Activated naive CD8-positive, alpha-beta T cell treated with anti-CD3 and anti-CD28 coated beads, Interleukin-2, amount 50 U/mL, for 24 hours (primary cell): ENCODE measurements at regions not wholly inside any gene's neighbourhood (a gene's known extent, or its start where the extent isn't known, plus 50 kb on each side); places are given as distances from the start of the nearest gene placed in this dataset.

Experiments
- ATAC-seq: fragments of 150-1000 bp; cut with Tn5 transposase; one replicate; pipeline ENCODE4 v1.10.0; 2021
- DNase-seq: peaks from one replicate; pipeline ENCODE4 v3.0.0; 2021
- H3K27ac Mint-ChIP-seq: one replicate; pipeline ENCODE4 v1.8.0; 2021; ENCODE audit warnings: mild to moderate bottlenecking, mixed read lengths
- H3K27me3 Mint-ChIP-seq: one replicate; pipeline ENCODE4 v1.8.0; 2021; ENCODE audit warnings: mixed read lengths
- H3K36me3 Mint-ChIP-seq: one replicate; pipeline ENCODE4 v1.8.0; 2021; ENCODE audit warnings: low read depth, mixed read lengths
- H3K4me1 Mint-ChIP-seq: one replicate; pipeline ENCODE4 v1.8.0; 2021; ENCODE audit warnings: mixed read lengths
- H3K4me3 Mint-ChIP-seq: one replicate; pipeline ENCODE4 v1.8.0; 2021; ENCODE audit warnings: mild to moderate bottlenecking, moderate library complexity, mixed read lengths
- H3K9me3 Mint-ChIP-seq: one replicate; pipeline ENCODE4 v1.8.0; 2021; ENCODE audit warnings: mixed read lengths

GRCh38 chr5:165127941-165128340, 1622.5 kb downstream of the MAT2B start:
- Mint-ChIP-seq H3K4me3 (no peak overlapping the region), H3K4me1 (no peaks in the 10 kb centered on the region), H3K27me3 (no peaks in the 10 kb centered on the region), H3K36me3 (no peaks in the 10 kb centered on the region), H3K9me3 (peaks cover 5% of the 10 kb centered on the region), H3K27ac (no peak overlapping the region)
- ATAC-seq (no peak), DNase-seq (no peak)

DNA sequence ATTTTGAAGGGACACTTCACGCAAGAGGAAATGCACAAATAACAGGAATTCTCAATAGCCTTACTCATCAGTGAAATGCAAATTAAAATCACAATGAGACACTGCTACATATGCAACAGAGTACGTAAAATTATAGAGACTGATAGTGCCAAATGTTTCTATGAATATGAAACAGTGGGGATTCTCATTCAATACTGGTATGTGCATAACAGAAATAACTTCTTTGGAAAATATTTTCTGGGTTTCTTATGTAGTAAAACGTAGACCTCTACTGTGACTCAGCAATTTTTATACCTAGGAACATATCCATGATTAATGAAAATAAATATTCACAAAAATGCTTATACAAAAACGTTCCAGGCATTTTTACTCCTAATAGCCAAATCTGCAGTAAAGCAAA, 1625.2 kb downstream of the MAT2B start:
- ATAC-seq (no peak), DNase-seq (no peak)
- no peaks in the 10 kb centered on the region for H3K4me1 Mint-ChIP-seq
- H3K27ac Mint-ChIP-seq, result no peak overlapping the region
- peaks cover 5% of the 10 kb centered on the region for H3K9me3 Mint-ChIP-seq
- H3K27me3 Mint-ChIP-seq, result no peaks in the 10 kb centered on the region
- no peaks in the 10 kb centered on the region for H3K36me3 Mint-ChIP-seq
- H3K4me3 Mint-ChIP-seq, result no peak overlapping the region

GRCh38 chr5:165134155-165134554, 1628.7 kb downstream of the MAT2B start:
- no peak overlapping the region for H3K4me3 Mint-ChIP-seq

DNA sequence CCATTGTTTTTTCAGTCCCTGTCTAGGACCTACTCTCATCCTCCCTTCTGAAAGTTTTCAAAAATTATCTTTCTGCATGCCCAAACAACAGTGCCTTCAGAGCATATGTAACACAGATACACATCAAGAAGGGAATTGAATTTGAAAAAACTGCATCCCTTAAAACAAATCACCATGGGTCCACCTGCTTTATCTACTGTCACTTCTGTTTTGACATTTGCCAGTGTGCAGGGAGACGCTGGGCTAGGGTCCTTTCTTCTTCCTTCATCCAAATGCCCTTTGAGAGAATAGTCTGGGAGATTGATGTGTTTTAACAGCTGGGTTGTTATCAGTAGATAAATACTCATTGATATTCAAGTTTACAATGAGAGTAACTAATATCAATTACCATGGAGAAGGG, 1630.1 kb downstream of the MAT2B start:
- ATAC-seq (no peak), DNase-seq (no peak)
- Mint-ChIP-seq H3K27ac (no peak overlapping the region), H3K36me3 (no peaks in the 10 kb centered on the region), H3K4me1 (no peaks in the 10 kb centered on the region), H3K27me3 (no peaks in the 10 kb centered on the region), H3K4me3 (no peak overlapping the region), H3K9me3 (no peaks in the 10 kb centered on the region)

More at GRCh38 chr5:165134155-165134554, 1628.7 kb downstream of the MAT2B start:
- H3K27ac Mint-ChIP-seq, result no peak overlapping the region
- H3K36me3 Mint-ChIP-seq, result no peaks in the 10 kb centered on the region
- H3K9me3 Mint-ChIP-seq, result peaks cover 5% of the 10 kb centered on the region
- H3K27me3 Mint-ChIP-seq, result no peaks in the 10 kb centered on the region
- H3K4me1 Mint-ChIP-seq, result no peaks in the 10 kb centered on the region
- DNase-seq (no peak), ATAC-seq (no peak)

DNA sequence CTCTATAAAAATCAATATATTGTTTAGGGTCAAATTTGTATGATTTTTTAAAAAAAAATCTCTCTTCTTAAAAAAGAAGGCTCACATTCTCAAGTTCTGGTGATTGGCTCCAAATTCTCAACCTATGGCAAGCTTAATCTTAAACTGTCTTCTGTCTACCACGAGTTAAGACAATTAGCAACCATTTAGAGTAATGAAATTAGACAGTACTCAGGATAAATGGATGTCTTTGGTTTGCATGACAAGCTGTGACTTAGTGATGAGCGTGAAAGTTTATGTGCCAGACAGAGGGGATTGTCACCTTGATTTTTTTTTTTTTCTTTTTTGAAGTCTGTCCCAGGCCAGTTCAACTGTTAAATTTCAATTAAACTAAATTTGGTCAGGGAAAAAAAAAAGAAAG, 1632.3 kb downstream of the MAT2B start:
- Mint-ChIP-seq H3K27ac (no peak overlapping the region), H3K9me3 (no peaks in the 10 kb centered on the region), H3K4me3 (no peak overlapping the region), H3K36me3 (no peaks in the 10 kb centered on the region), H3K27me3 (no peaks in the 10 kb centered on the region), H3K4me1 (no peaks in the 10 kb centered on the region)
- DNase-seq, result no peak
- ATAC-seq, result no peak

DNA sequence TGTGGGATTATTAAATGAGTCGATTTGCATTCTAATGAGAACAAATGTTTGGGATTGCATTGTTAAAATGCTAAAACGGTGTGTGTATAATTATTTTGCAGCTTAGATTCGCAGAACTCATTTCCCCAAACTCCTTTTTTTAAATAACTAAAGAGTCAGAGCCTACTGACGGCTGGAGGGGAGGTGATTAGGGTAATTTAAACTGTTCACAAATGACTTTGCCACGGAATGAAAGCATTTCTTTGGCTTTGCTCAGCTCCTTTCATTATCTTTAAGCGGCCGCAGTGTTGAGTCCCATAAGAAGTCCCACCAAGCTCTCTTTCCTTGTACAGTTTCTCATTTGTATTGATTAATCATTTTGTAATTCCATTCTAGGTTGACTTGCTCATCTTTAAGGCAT, 1632.8 kb downstream of the MAT2B start:
- Mint-ChIP-seq H3K27me3 (no peaks in the 10 kb centered on the region), H3K27ac (no peak overlapping the region), H3K9me3 (no peaks in the 10 kb centered on the region), H3K36me3 (no peaks in the 10 kb centered on the region), H3K4me1 (no peaks in the 10 kb centered on the region), H3K4me3 (no peak overlapping the region)
- ATAC-seq, result no peak
- DNase-seq, result no peak

DNA sequence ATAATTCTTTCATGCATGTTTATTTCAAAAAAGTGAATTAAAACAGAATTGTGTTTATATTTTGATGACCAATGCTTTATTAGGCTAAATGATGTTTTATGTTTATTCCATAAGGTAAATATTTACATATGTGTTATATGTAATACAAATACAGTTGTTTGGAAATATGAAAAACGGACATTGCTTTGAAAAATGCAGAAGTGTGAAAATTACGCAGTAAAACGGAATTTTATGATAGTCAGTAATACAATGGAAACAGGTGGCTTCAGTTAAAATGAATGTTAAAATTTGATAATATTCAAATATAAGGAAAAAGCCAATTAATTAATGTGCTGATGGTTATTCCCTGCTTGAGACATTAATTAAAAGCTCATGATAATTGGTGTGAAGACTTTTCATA, 1633.8 kb downstream of the MAT2B start:
- no peak for DNase-seq
- ATAC-seq, result no peak
- H3K9me3 Mint-ChIP-seq, result no peaks in the 10 kb centered on the region

GRCh38 chr5:165139721-165140120, 1634.3 kb downstream of the MAT2B start:
- Mint-ChIP-seq H3K27ac (no peak overlapping the region), H3K27me3 (no peaks in the 10 kb centered on the region), H3K9me3 (no peaks in the 10 kb centered on the region), H3K36me3 (no peaks in the 10 kb centered on the region), H3K4me3 (no peak overlapping the region), H3K4me1 (no peaks in the 10 kb centered on the region)
- no peak for ATAC-seq
- DNase-seq, result no peak

More for the DNA sequence above, 1633.8 kb downstream of the MAT2B start:
- no peak overlapping the region for H3K4me3 Mint-ChIP-seq
- no peaks in the 10 kb centered on the region for H3K27me3 Mint-ChIP-seq
- no peaks in the 10 kb centered on the region for H3K36me3 Mint-ChIP-seq
- H3K4me1 Mint-ChIP-seq, result no peaks in the 10 kb centered on the region
- H3K27ac Mint-ChIP-seq, result no peak overlapping the region

- H3K36me3 Mint-ChIP-seq, result no peaks in the 10 kb centered on the region
- H3K27ac Mint-ChIP-seq, result no peak overlapping the region
- H3K4me3 Mint-ChIP-seq, result no peak overlapping the region
- H3K4me1 Mint-ChIP-seq, result no peaks in the 10 kb centered on the region
- no peaks in the 10 kb centered on the region for H3K9me3 Mint-ChIP-seq
- H3K27me3 Mint-ChIP-seq, result no peaks in the 10 kb centered on the region
- ATAC-seq, result no peak
- no peak for DNase-seq
These were observed 1638.3 kb downstream of the MAT2B start for GRCh38 chr5:165143741-165144140.

DNA sequence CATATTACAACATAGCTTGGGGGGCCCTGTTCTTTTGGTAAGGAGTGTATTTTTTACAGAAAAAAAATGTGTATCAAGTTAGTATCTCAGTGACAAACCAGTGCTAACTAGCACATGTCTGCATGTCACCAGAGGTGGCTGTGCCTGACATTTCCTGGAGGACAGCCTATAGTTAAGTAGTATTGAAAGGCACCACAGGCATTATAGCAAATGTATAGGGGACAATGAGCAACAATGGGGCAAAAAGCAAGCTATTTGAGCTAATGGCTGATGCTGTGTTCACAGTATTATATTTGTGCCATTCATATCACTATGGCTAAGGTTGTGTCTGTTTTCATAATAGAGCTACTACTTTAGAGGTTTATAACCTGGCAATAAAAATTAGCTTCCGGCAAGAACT, 1644.0 kb downstream of the MAT2B start:
- Mint-ChIP-seq H3K36me3 (no peaks in the 10 kb centered on the region), H3K27me3 (no peaks in the 10 kb centered on the region), H3K4me1 (no peaks in the 10 kb centered on the region), H3K9me3 (no peaks in the 10 kb centered on the region), H3K4me3 (no peak overlapping the region), H3K27ac (no peak overlapping the region)
- DNase-seq (no peak), ATAC-seq (no peak)

DNA sequence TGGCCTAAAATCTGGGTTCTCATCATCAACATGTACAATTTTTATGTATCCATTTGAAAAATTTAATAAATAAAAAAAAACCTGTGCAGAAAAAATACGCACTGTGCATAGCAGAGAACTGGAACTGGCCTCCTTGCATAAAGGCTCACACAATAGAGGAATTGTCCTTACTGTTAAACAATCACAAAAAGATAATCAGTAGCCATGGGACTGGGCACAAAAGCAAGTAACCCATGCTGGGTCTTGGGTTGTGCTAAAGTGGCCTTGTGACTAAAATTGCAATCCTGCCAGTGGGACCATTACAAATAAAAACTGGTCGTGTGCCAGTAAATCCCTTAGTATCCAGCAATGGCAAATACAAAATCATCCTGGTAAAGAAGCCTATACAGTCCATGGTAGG, 1646.6 kb downstream of the MAT2B start:
- H3K4me3 Mint-ChIP-seq, result no peak overlapping the region
- no peaks in the 10 kb centered on the region for H3K4me1 Mint-ChIP-seq
- ATAC-seq, result no peak
- no peaks in the 10 kb centered on the region for H3K27me3 Mint-ChIP-seq
- H3K27ac Mint-ChIP-seq, result no peak overlapping the region
- H3K36me3 Mint-ChIP-seq, result no peaks in the 10 kb centered on the region
- DNase-seq, result no peak
- H3K9me3 Mint-ChIP-seq, result no peaks in the 10 kb centered on the region

- Mint-ChIP-seq H3K4me1 (no peaks in the 10 kb centered on the region), H3K27me3 (no peaks in the 10 kb centered on the region), H3K4me3 (no peak overlapping the region), H3K36me3 (no peaks in the 10 kb centered on the region), H3K27ac (no peak overlapping the region), H3K9me3 (peaks cover 5% of the 10 kb centered on the region)
- ATAC-seq (no peak), DNase-seq (no peak)
These were observed 1651.8 kb downstream of the MAT2B start for GRCh38 chr5:165157219-165157618.

GRCh38 chr5:165161204-165161603, 1655.8 kb downstream of the MAT2B start:
- H3K4me3 Mint-ChIP-seq, result no peak overlapping the region
- H3K27ac Mint-ChIP-seq, result no peak overlapping the region

DNA sequence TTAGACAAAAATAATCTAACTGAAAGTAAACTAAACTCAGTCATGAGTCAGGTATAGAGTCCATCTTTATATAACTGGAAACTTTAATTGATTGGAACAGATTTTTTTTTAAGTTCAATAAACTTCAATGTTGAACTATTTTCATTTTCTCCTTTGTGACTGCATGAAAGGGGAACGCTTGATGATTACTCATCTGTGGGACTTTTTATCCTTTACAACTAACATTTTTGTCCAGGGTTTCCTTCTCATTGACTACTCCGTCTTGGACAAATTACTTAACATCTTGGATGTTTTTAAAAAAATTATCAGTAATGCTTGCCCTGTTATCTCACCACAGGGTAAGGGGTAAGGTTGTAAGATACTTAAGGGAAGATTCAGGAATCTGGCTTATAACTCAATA, 1658.4 kb downstream of the MAT2B start:
- ATAC-seq, result no peak
- Mint-ChIP-seq H3K4me3 (no peak overlapping the region), H3K36me3 (no peaks in the 10 kb centered on the region), H3K27ac (no peak overlapping the region), H3K4me1 (no peaks in the 10 kb centered on the region), H3K27me3 (no peaks in the 10 kb centered on the region), H3K9me3 (peaks cover 9% of the 10 kb centered on the region)
- DNase-seq, result no peak

More at GRCh38 chr5:165161204-165161603, 1655.8 kb downstream of the MAT2B start:
- Mint-ChIP-seq H3K4me1 (no peaks in the 10 kb centered on the region), H3K9me3 (peaks cover 9% of the 10 kb centered on the region), H3K27me3 (no peaks in the 10 kb centered on the region), H3K36me3 (no peaks in the 10 kb centered on the region)
- no peak for ATAC-seq
- no peak for DNase-seq

- ATAC-seq (no peak), DNase-seq (no peak)
These were observed 1668.2 kb downstream of the MAT2B start for GRCh38 chr5:165173651-165174050.

DNA sequence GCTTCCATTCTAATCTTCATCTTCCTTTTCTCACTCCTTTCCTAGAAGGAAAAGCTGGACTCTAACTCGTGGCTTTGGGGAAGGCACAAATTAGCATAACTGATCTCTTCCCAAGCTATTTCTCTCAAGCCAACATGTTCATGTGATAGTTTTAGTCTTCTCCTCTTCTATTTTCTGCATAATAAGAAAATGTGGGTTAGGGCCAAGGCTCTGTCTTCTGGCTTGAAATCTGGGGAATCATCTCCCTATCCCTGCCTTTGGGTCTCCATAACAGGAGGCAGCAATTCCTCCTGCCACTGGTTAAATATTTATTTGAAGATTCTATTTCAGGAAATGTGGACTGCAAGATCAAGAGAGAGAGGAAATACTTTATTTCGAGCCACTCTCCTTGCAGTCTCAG, 1669.6 kb downstream of the MAT2B start:
- ATAC-seq, result no peak
- Mint-ChIP-seq H3K36me3 (no peaks in the 10 kb centered on the region), H3K27ac (no peak overlapping the region), H3K27me3 (no peaks in the 10 kb centered on the region), H3K4me3 (no peak overlapping the region), H3K9me3 (peaks cover 4% of the 10 kb centered on the region), H3K4me1 (no peaks in the 10 kb centered on the region)
- DNase-seq, result no peak

More at GRCh38 chr5:165173651-165174050, 1668.2 kb downstream of the MAT2B start:
- Mint-ChIP-seq H3K36me3 (no peaks in the 10 kb centered on the region), H3K4me1 (no peaks in the 10 kb centered on the region), H3K27ac (no peak overlapping the region), H3K4me3 (no peak overlapping the region), H3K9me3 (peaks cover 4% of the 10 kb centered on the region), H3K27me3 (no peaks in the 10 kb centered on the region)
